ENCODE measurements at regions not wholly inside any gene's neighbourhood (a gene's known extent, or its start where the extent isn't known, plus 50 kb on each side); places are given as distances from the start of the nearest gene placed in this dataset.

GRCh38 chr5:21199087-21199486, 1211.1 kb upstream of the CDH18 start:
- H3K36me3 ChIP-seq (ENCODE audit: control insufficient read depth, insufficient read depth, low read length): no peaks in the 10 kb centered on the region
- WGBS (ENCODE audit: insufficient coverage, low lambda C conversion rate): no CpG with 5 or more reads among the region's 2 CpGs

GRCh38 chr5:21195145-21195544, 1207.1 kb upstream of the CDH18 start:
- Histone ChIP-seq H3K9me3 (ENCODE audit: control insufficient read depth, low read depth, low read length) (no peaks in the 10 kb centered on the region), H3K4me3 (ENCODE audit: low read length) (no peak overlapping the region), H3K4me1 (ENCODE audit: control insufficient read depth, insufficient read depth, low read length) (no peaks in the 10 kb centered on the region), H3K27ac (ENCODE audit: low read length) (no peak overlapping the region), H3K36me3 (ENCODE audit: control insufficient read depth, insufficient read depth, low read length) (no peaks in the 10 kb centered on the region), H3K27me3 (ENCODE audit: control insufficient read depth, insufficient read depth, low read length) (no peaks in the 10 kb centered on the region)
- WGBS (ENCODE audit: insufficient coverage, low lambda C conversion rate): 59% methylated on average over 2 of the region's 4 CpGs
- no peak for DNase-seq

More at GRCh38 chr5:21199087-21199486, 1211.1 kb upstream of the CDH18 start:
- Histone ChIP-seq H3K4me3 (ENCODE audit: low read length) (no peak overlapping the region), H3K27me3 (ENCODE audit: control insufficient read depth, insufficient read depth, low read length) (no peaks in the 10 kb centered on the region), H3K4me1 (ENCODE audit: control insufficient read depth, insufficient read depth, low read length) (no peaks in the 10 kb centered on the region), H3K27ac (ENCODE audit: low read length) (no peak overlapping the region), H3K9me3 (ENCODE audit: control insufficient read depth, low read depth, low read length) (no peaks in the 10 kb centered on the region)
- DNase-seq: no peak

- WGBS (ENCODE audit: insufficient coverage, low lambda C conversion rate): 50% methylated on average over 2 of the region's 5 CpGs
- no peak overlapping the region for H3K27ac ChIP-seq (ENCODE audit: low read length)
- no peak overlapping the region for H3K4me3 ChIP-seq (ENCODE audit: low read length)
- no peaks in the 10 kb centered on the region for H3K36me3 ChIP-seq (ENCODE audit: control insufficient read depth, insufficient read depth, low read length)
- no peaks in the 10 kb centered on the region for H3K9me3 ChIP-seq (ENCODE audit: control insufficient read depth, low read depth, low read length)
- no peak for DNase-seq
- no peaks in the 10 kb centered on the region for H3K4me1 ChIP-seq (ENCODE audit: control insufficient read depth, insufficient read depth, low read length)
- no peaks in the 10 kb centered on the region for H3K27me3 ChIP-seq (ENCODE audit: control insufficient read depth, insufficient read depth, low read length)
Measured at GRCh38 chr5:21185536-21185935, 1197.5 kb upstream of the CDH18 start.

GRCh38 chr5:21184581-21184980, 1196.6 kb upstream of the CDH18 start:
- no peaks in the 10 kb centered on the region for H3K36me3 ChIP-seq (ENCODE audit: control insufficient read depth, insufficient read depth, low read length)
- no peaks in the 10 kb centered on the region for H3K9me3 ChIP-seq (ENCODE audit: control insufficient read depth, low read depth, low read length)
- no peak overlapping the region for H3K4me3 ChIP-seq (ENCODE audit: low read length)
- no peak for DNase-seq
- H3K4me1 ChIP-seq (ENCODE audit: control insufficient read depth, insufficient read depth, low read length): no peaks in the 10 kb centered on the region
- WGBS (ENCODE audit: insufficient coverage, low lambda C conversion rate): 93% methylated on average over 2 of the region's 4 CpGs
- no peak overlapping the region for H3K27ac ChIP-seq (ENCODE audit: low read length)
- no peaks in the 10 kb centered on the region for H3K27me3 ChIP-seq (ENCODE audit: control insufficient read depth, insufficient read depth, low read length)

GRCh38 chr5:21181609-21182125, 1193.7 kb upstream of the CDH18 start:
- no peak for DNase-seq
- no peaks in the 10 kb centered on the region for H3K9me3 ChIP-seq (ENCODE audit: control insufficient read depth, low read depth, low read length)
- H3K36me3 ChIP-seq (ENCODE audit: control insufficient read depth, insufficient read depth, low read length): no peaks in the 10 kb centered on the region
- H3K4me3 ChIP-seq (ENCODE audit: low read length): no peak overlapping the region
- no CpG with 5 or more reads among the region's 3 CpGs for WGBS (ENCODE audit: insufficient coverage, low lambda C conversion rate)
- no peaks in the 10 kb centered on the region for H3K4me1 ChIP-seq (ENCODE audit: control insufficient read depth, insufficient read depth, low read length)
- H3K27ac ChIP-seq (ENCODE audit: low read length): no peak overlapping the region
- H3K27me3 ChIP-seq (ENCODE audit: control insufficient read depth, insufficient read depth, low read length): no peaks in the 10 kb centered on the region

GRCh38 chr5:21173526-21173925, 1185.5 kb upstream of the CDH18 start:
- H3K27me3 ChIP-seq (ENCODE audit: control insufficient read depth, insufficient read depth, low read length): no peaks in the 10 kb centered on the region
- WGBS (ENCODE audit: insufficient coverage, low lambda C conversion rate): no CpG with 5 or more reads among the region's 2 CpGs
- no peaks in the 10 kb centered on the region for H3K4me1 ChIP-seq (ENCODE audit: control insufficient read depth, insufficient read depth, low read length)
- DNase-seq: no peak
- no peaks in the 10 kb centered on the region for H3K36me3 ChIP-seq (ENCODE audit: control insufficient read depth, insufficient read depth, low read length)
- H3K4me3 ChIP-seq (ENCODE audit: low read length): no peak overlapping the region
- no peaks in the 10 kb centered on the region for H3K9me3 ChIP-seq (ENCODE audit: control insufficient read depth, low read depth, low read length)
- H3K27ac ChIP-seq (ENCODE audit: low read length): no peak overlapping the region

- H3K27me3 ChIP-seq (ENCODE audit: control insufficient read depth, insufficient read depth, low read length): no peaks in the 10 kb centered on the region
- H3K9me3 ChIP-seq (ENCODE audit: control insufficient read depth, low read depth, low read length): no peaks in the 10 kb centered on the region
- DNase-seq: no peak
- H3K4me1 ChIP-seq (ENCODE audit: control insufficient read depth, insufficient read depth, low read length): no peaks in the 10 kb centered on the region
- no peak overlapping the region for H3K4me3 ChIP-seq (ENCODE audit: low read length)
- WGBS (ENCODE audit: insufficient coverage, low lambda C conversion rate): 85% methylated on average over 2 of the region's 2 CpGs
- no peak overlapping the region for H3K27ac ChIP-seq (ENCODE audit: low read length)
- H3K36me3 ChIP-seq (ENCODE audit: control insufficient read depth, insufficient read depth, low read length): no peaks in the 10 kb centered on the region
Measured at GRCh38 chr5:21173036-21173435, 1185.0 kb upstream of the CDH18 start.

GRCh38 chr5:21171038-21171437, 1183.0 kb upstream of the CDH18 start:
- H3K36me3 ChIP-seq (ENCODE audit: control insufficient read depth, insufficient read depth, low read length): no peaks in the 10 kb centered on the region
- H3K4me3 ChIP-seq (ENCODE audit: low read length): no peak overlapping the region
- H3K9me3 ChIP-seq (ENCODE audit: control insufficient read depth, low read depth, low read length): no peaks in the 10 kb centered on the region
- DNase-seq: no peak
- H3K4me1 ChIP-seq (ENCODE audit: control insufficient read depth, insufficient read depth, low read length): no peaks in the 10 kb centered on the region
- no peaks in the 10 kb centered on the region for H3K27me3 ChIP-seq (ENCODE audit: control insufficient read depth, insufficient read depth, low read length)
- no peak overlapping the region for H3K27ac ChIP-seq (ENCODE audit: low read length)

- Histone ChIP-seq H3K36me3 (ENCODE audit: control insufficient read depth, insufficient read depth, low read length) (no peaks in the 10 kb centered on the region), H3K27ac (ENCODE audit: low read length) (no peak overlapping the region), H3K4me1 (ENCODE audit: control insufficient read depth, insufficient read depth, low read length) (no peaks in the 10 kb centered on the region), H3K9me3 (ENCODE audit: control insufficient read depth, low read depth, low read length) (no peaks in the 10 kb centered on the region), H3K27me3 (ENCODE audit: control insufficient read depth, insufficient read depth, low read length) (no peaks in the 10 kb centered on the region), H3K4me3 (ENCODE audit: low read length) (no peak overlapping the region)
- no CpG with 5 or more reads among the region's 2 CpGs for WGBS (ENCODE audit: insufficient coverage, low lambda C conversion rate)
- no peak for DNase-seq
Measured at GRCh38 chr5:21168557-21168956, 1180.6 kb upstream of the CDH18 start.

- Histone ChIP-seq H3K27me3 (ENCODE audit: control insufficient read depth, insufficient read depth, low read length) (no peaks in the 10 kb centered on the region), H3K9me3 (ENCODE audit: control insufficient read depth, low read depth, low read length) (no peaks in the 10 kb centered on the region), H3K4me1 (ENCODE audit: control insufficient read depth, insufficient read depth, low read length) (no peaks in the 10 kb centered on the region), H3K36me3 (ENCODE audit: control insufficient read depth, insufficient read depth, low read length) (no peaks in the 10 kb centered on the region), H3K4me3 (ENCODE audit: low read length) (no peak overlapping the region), H3K27ac (ENCODE audit: low read length) (no peak overlapping the region)
- no CpG with 5 or more reads among the region's 6 CpGs for WGBS (ENCODE audit: insufficient coverage, low lambda C conversion rate)
- no peak for DNase-seq
Measured at GRCh38 chr5:21165344-21165743, 1177.3 kb upstream of the CDH18 start.

GRCh38 chr5:21164425-21164824, 1176.4 kb upstream of the CDH18 start:
- Histone ChIP-seq H3K27ac (ENCODE audit: low read length) (no peak overlapping the region), H3K36me3 (ENCODE audit: control insufficient read depth, insufficient read depth, low read length) (no peaks in the 10 kb centered on the region), H3K4me3 (ENCODE audit: low read length) (no peak overlapping the region), H3K9me3 (ENCODE audit: control insufficient read depth, low read depth, low read length) (no peaks in the 10 kb centered on the region), H3K27me3 (ENCODE audit: control insufficient read depth, insufficient read depth, low read length) (no peaks in the 10 kb centered on the region), H3K4me1 (ENCODE audit: control insufficient read depth, insufficient read depth, low read length) (no peaks in the 10 kb centered on the region)
- no peak for DNase-seq
- WGBS (ENCODE audit: insufficient coverage, low lambda C conversion rate): no CpG with 5 or more reads among the region's 4 CpGs
